Endothelial cell of umbilical vein (primary cell): ENCODE measurements at regions not wholly inside any gene's neighbourhood (a gene's known extent, or its start where the extent isn't known, plus 50 kb on each side); places are given as distances from the start of the nearest gene placed in this dataset.

Experiments used
- POLR2AphosphoS5 ChIP-seq: IDR thresholded peaks from 2 replicates; pipeline ENCODE4 v1.6.1; 2012; ENCODE audit warnings: low read depth, mild to moderate bottlenecking, control low read depth, low read length, moderate library complexity; ENCODE audit not compliant: insufficient read depth
- TF ChIP-seq, protein P1 (sequence below): IDR thresholded peaks from 2 replicates; pipeline ENCODE4 v1.6.1; 2011; ENCODE audit not compliant: insufficient read depth, insufficient read length

GRCh38 chrX:926991-927390, 285.5 kb downstream of the CRLF2 start:
- no peak for TF ChIP-seq POLR2AphosphoS5
- TF ChIP-seq, protein P1, sequence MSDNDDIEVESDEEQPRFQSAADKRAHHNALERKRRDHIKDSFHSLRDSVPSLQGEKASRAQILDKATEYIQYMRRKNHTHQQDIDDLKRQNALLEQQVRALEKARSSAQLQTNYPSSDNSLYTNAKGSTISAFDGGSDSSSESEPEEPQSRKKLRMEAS: no peak
